ENCODE measurements at regions not wholly inside any gene's neighbourhood (a gene's known extent, or its start where the extent isn't known, plus 50 kb on each side); places are given as distances from the start of the nearest gene placed in this dataset.

DNA sequence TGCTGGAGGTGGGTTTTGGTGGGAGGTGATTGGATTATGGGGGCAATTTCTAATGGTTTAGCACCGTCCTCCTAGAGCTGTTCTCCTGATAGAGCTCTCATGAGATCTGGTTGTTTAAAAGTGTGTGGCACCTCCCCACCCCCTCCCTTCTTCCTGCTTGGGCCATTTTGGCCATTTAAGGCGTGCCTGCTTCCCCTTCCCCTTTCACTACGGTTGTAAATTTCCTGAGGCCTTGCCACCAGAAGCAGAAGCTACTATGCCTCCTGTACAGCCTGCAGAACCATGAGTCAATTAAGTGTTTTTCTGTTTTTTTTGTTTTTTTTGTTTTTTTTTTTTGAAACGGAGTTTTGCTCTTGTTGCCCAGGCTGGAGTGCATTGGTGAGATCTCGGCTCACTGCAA, 335.7 kb upstream of the HS6ST1 start:
- peaks cover 6% of the 10 kb centered on the region; the same call in 1 of the 2 replicates for H3K4me1 ChIP-seq (ENCODE audit: low read length)
- no peak overlapping the region for H2AFZ ChIP-seq (ENCODE audit: low read length)
- no peaks in the 10 kb centered on the region for H3K36me3 ChIP-seq (ENCODE audit: insufficient read depth, low read length)
- no peak overlapping the region for H3K27ac ChIP-seq (ENCODE audit: low read length)
- no peak overlapping the region for H3K4me3 ChIP-seq (ENCODE audit: low read length)
- no peaks in the 10 kb centered on the region for H3K9me2 ChIP-seq (replicated peaks; ENCODE audit: insufficient read depth, low read length)
- H3K79me2 ChIP-seq (ENCODE audit: low read length) = no peaks in the 10 kb centered on the region
- no peaks in the 10 kb centered on the region for H3K27me3 ChIP-seq (ENCODE audit: low read length)
- H3K9ac ChIP-seq (ENCODE audit: low read length) = no peak overlapping the region
- no peak overlapping the region for H3K4me2 ChIP-seq (ENCODE audit: low read depth, low read length, poor library complexity, severe bottlenecking)
- H3K9me3 ChIP-seq (ENCODE audit: low read length) = no peaks in the 10 kb centered on the region
- H4K20me1 ChIP-seq (ENCODE audit: insufficient read depth, low read depth, low read length) = no peaks in the 10 kb centered on the region
- peak; percentile 69 for DNase-seq

DNA sequence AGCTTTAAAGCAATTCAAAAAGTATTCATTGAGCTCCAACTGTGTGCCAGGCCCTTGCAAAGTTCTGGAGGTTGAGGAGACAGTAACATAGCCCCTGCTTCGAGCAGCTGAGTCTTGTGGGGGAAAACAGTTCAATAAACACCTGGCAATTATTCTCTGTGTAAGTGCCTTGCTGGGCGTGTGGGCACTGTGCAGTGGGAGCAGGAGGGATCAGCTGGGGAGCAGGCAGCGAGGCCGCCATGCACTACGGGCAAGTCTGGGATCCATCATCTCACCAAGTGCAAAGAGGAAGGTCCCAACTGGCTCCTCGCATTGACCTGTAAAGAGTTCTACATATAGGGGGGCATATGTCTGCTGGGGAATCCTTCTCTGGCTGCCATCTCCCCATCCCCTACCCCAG, 342.2 kb upstream of the HS6ST1 start:
- Histone ChIP-seq H3K27me3 (ENCODE audit: low read length) (no peaks in the 10 kb centered on the region), H3K36me3 (ENCODE audit: insufficient read depth, low read length) (no peaks in the 10 kb centered on the region), H3K79me2 (ENCODE audit: low read length) (no peaks in the 10 kb centered on the region), H3K4me1 (ENCODE audit: low read length) (no peaks in the 10 kb centered on the region), H4K20me1 (ENCODE audit: insufficient read depth, low read depth, low read length) (no peaks in the 10 kb centered on the region), H3K9me3 (ENCODE audit: low read length) (no peaks in the 10 kb centered on the region), H3K4me2 (ENCODE audit: low read depth, low read length, poor library complexity, severe bottlenecking) (no peak overlapping the region), H2AFZ (ENCODE audit: low read length) (no peak overlapping the region), H3K4me3 (ENCODE audit: low read length) (no peak overlapping the region), H3K9me2 (replicated peaks; ENCODE audit: insufficient read depth, low read length) (no peaks in the 10 kb centered on the region), H3K9ac (ENCODE audit: low read length) (no peak overlapping the region), H3K27ac (ENCODE audit: low read length) (no peak overlapping the region)
- no peak for DNase-seq

DNA sequence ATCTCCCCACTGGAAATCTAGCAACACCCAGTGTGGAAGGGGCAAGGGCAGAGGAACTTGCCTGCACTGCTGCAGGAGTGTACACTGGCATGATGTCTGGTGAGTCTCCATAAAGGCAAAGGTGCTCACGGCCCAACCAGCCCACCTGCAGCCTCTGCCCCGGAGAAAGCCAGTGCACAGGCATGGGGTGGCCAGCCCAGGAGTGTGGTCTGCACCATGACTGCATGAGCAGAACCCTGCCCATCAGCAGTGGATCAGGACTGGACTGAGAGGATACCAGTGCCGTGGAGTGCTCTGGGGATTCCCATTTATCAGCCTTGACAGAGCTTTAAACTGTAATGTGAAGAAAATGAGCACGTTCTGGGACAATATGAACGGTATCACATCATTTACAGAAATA, 342.6 kb upstream of the HS6ST1 start:
- Histone ChIP-seq H4K20me1 (ENCODE audit: insufficient read depth, low read depth, low read length) (no peaks in the 10 kb centered on the region), H3K36me3 (ENCODE audit: insufficient read depth, low read length) (no peaks in the 10 kb centered on the region), H3K27ac (ENCODE audit: low read length) (no peak overlapping the region), H3K9me2 (replicated peaks; ENCODE audit: insufficient read depth, low read length) (no peaks in the 10 kb centered on the region), H3K9ac (ENCODE audit: low read length) (no peak overlapping the region), H3K4me2 (ENCODE audit: low read depth, low read length, poor library complexity, severe bottlenecking) (no peak overlapping the region), H3K4me1 (ENCODE audit: low read length) (no peaks in the 10 kb centered on the region), H3K9me3 (ENCODE audit: low read length) (no peaks in the 10 kb centered on the region), H3K4me3 (ENCODE audit: low read length) (no peak overlapping the region), H2AFZ (ENCODE audit: low read length) (no peak overlapping the region), H3K79me2 (ENCODE audit: low read length) (no peaks in the 10 kb centered on the region), H3K27me3 (ENCODE audit: low read length) (no peaks in the 10 kb centered on the region)
- DNase-seq = no peak

DNA sequence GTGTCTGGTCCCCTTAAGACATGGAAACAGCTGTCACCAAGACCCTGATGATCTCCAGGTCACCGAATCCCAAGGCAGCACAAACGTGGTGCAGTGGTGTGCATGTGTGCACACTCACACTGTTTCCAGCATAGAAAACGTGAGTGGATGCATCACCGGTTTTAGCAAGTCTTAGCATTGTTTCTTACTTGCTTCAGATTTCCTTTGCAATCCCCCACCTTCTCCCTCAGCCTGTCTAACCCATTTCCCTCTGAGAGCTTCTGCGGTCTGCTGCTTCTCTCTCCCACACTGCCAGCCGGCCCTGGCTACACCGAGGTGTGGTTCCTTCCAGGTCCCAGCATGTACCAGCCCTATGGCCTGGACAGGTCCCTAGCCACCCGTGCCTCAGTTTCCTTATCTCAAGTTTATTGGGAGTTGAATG, 343.4 kb upstream of the HS6ST1 start:
- Histone ChIP-seq H3K4me3 (ENCODE audit: low read length) (no peak overlapping the region), H3K36me3 (ENCODE audit: insufficient read depth, low read length) (no peaks in the 10 kb centered on the region), H3K79me2 (ENCODE audit: low read length) (no peaks in the 10 kb centered on the region), H3K27me3 (ENCODE audit: low read length) (no peaks in the 10 kb centered on the region), H3K4me1 (ENCODE audit: low read length) (no peaks in the 10 kb centered on the region), H4K20me1 (ENCODE audit: insufficient read depth, low read depth, low read length) (no peaks in the 10 kb centered on the region), H3K9ac (ENCODE audit: low read length) (no peak overlapping the region), H3K27ac (ENCODE audit: low read length) (no peak overlapping the region), H2AFZ (ENCODE audit: low read length) (no peak overlapping the region), H3K9me2 (replicated peaks; ENCODE audit: insufficient read depth, low read length) (no peaks in the 10 kb centered on the region), H3K9me3 (ENCODE audit: low read length) (no peaks in the 10 kb centered on the region), H3K4me2 (ENCODE audit: low read depth, low read length, poor library complexity, severe bottlenecking) (no peak overlapping the region)
- no peak for DNase-seq

DNA sequence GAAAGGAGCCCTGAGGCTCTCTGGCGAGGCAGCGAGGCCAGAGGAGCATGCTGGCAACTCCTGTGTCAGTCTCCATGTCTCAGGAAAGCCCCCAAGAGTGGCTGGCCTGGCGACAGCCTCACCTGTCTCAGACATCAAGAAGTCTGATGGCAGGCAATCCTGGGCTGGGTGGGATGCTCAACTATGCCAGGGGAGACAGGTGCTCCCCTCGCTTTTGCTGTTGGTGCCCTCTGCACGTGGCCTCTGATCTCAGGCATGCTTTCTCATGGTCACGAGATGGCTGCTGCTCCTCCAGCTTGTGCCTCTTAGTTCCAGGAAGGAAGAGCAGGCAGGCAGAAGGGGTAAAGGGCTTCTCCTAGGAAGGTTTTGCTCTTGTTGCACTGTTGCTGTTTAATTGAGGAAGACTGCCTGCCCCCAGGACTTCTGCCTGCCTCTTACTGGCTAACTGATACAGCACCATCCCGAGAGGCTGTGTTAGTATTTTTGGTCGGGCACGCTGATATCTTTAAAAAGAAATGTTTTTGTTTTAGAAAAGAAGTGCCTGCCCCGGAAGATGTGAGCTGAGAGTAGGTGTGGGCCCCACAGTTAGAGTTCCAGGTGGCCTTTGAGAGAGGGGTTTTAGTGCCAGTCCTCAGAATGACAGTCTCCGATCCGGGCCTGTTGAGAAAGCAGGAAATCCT, 344.8 kb upstream of the HS6ST1 start:
- H3K79me2 ChIP-seq (ENCODE audit: low read length) = no peaks in the 10 kb centered on the region
- H3K9me2 ChIP-seq (replicated peaks; ENCODE audit: insufficient read depth, low read length) = no peaks in the 10 kb centered on the region
- H3K4me1 ChIP-seq (ENCODE audit: low read length) = no peaks in the 10 kb centered on the region
- no peak overlapping the region for H3K27ac ChIP-seq (ENCODE audit: low read length)
- no peak overlapping the region for H2AFZ ChIP-seq (ENCODE audit: low read length)
- no peak overlapping the region for H3K4me3 ChIP-seq (ENCODE audit: low read length)
- no peak overlapping the region for H3K4me2 ChIP-seq (ENCODE audit: low read depth, low read length, poor library complexity, severe bottlenecking)
- H3K36me3 ChIP-seq (ENCODE audit: insufficient read depth, low read length) = no peaks in the 10 kb centered on the region
- DNase-seq = no peak
- H4K20me1 ChIP-seq (ENCODE audit: insufficient read depth, low read depth, low read length) = no peaks in the 10 kb centered on the region
- H3K9ac ChIP-seq (ENCODE audit: low read length) = no peak overlapping the region
- H3K9me3 ChIP-seq (ENCODE audit: low read length) = no peaks in the 10 kb centered on the region
- no peaks in the 10 kb centered on the region for H3K27me3 ChIP-seq (ENCODE audit: low read length)

DNA sequence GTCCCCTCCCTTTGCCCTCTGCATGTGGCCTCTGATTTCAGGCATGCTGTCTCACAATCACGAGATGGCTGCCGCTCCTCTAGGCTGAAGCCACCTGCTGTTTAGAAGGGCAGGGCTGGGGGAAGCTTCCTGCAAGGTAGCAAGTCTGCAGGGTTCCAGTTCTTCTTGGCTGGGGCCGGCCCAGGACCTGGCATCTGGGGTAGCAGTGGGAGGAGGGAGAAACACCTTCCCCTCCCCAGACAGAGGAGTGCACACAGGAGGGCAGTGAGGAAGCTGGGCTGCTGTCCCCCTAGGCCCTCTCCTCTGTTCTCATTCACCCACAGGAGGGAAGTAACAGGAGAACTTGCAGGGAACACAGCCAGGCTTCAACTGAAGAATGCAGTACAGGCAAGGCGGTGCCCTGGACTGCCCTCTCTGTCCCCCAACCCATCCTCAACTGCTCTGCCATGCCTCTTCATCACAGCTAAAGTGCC, 345.9 kb upstream of the HS6ST1 start:
- Histone ChIP-seq H3K9ac (ENCODE audit: low read length) (no peak overlapping the region), H3K4me1 (ENCODE audit: low read length) (no peaks in the 10 kb centered on the region), H3K27ac (ENCODE audit: low read length) (no peak overlapping the region), H3K4me3 (ENCODE audit: low read length) (no peak overlapping the region), H2AFZ (ENCODE audit: low read length) (no peak overlapping the region), H3K79me2 (ENCODE audit: low read length) (no peaks in the 10 kb centered on the region), H4K20me1 (ENCODE audit: insufficient read depth, low read depth, low read length) (no peaks in the 10 kb centered on the region), H3K4me2 (ENCODE audit: low read depth, low read length, poor library complexity, severe bottlenecking) (no peak overlapping the region), H3K27me3 (ENCODE audit: low read length) (no peaks in the 10 kb centered on the region), H3K9me3 (ENCODE audit: low read length) (no peaks in the 10 kb centered on the region), H3K9me2 (replicated peaks; ENCODE audit: insufficient read depth, low read length) (no peaks in the 10 kb centered on the region), H3K36me3 (ENCODE audit: insufficient read depth, low read length) (no peaks in the 10 kb centered on the region)
- no peak for DNase-seq

DNA sequence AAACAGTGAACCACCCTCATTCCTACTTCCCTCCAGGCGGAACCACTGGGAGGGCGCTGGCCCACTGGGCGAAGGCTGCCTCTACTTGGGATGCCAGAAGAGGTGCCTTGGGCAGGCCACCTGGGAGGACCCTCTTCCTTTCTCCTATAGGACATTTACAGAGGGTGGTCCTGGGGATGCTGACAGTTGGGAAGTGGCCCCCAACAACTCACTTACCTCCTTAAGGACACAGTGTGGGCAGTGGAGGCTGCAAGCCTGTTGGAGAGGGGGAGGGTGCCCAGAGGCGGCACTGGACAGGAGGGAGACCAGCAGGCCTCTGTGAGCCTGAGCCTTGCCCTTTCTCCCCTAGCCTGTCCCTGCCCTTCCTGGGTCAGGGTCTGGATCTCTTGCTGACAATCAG, 346.4 kb upstream of the HS6ST1 start:
- Histone ChIP-seq H3K4me3 (ENCODE audit: low read length) (no peak overlapping the region), H3K4me2 (ENCODE audit: low read depth, low read length, poor library complexity, severe bottlenecking) (no peak overlapping the region), H3K9me3 (ENCODE audit: low read length) (no peaks in the 10 kb centered on the region), H3K79me2 (ENCODE audit: low read length) (no peaks in the 10 kb centered on the region), H2AFZ (ENCODE audit: low read length) (no peak overlapping the region), H3K9me2 (replicated peaks; ENCODE audit: insufficient read depth, low read length) (no peaks in the 10 kb centered on the region), H3K4me1 (ENCODE audit: low read length) (no peaks in the 10 kb centered on the region), H3K27me3 (ENCODE audit: low read length) (no peaks in the 10 kb centered on the region), H3K36me3 (ENCODE audit: insufficient read depth, low read length) (no peaks in the 10 kb centered on the region), H4K20me1 (ENCODE audit: insufficient read depth, low read depth, low read length) (no peaks in the 10 kb centered on the region), H3K27ac (ENCODE audit: low read length) (no peak overlapping the region), H3K9ac (ENCODE audit: low read length) (no peak overlapping the region)
- no peak for DNase-seq

DNA sequence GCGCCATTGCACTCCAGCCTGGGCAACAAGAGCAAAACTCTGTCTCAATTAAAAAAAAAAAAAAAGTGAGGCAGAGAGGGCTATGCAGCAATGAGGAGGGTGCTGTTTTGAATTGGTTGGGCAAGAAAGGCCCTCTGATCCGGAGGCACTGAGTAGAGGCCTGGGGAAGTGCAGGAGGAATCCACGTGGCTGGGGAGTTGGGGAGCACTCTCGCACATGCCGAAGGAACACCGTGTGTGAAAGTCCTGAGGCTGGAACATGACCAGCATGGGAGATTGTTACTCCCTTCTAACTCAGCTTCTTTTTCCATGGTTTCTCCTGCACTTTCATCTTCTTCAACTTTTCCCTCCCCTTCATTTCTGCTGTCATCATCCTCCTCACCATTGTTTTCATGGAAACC, 347.9 kb upstream of the HS6ST1 start:
- H3K4me1 ChIP-seq (ENCODE audit: low read length) = no peaks in the 10 kb centered on the region
- H4K20me1 ChIP-seq (ENCODE audit: insufficient read depth, low read depth, low read length) = no peaks in the 10 kb centered on the region
- H3K9ac ChIP-seq (ENCODE audit: low read length) = no peak overlapping the region
- H2AFZ ChIP-seq (ENCODE audit: low read length) = no peak overlapping the region
- no peaks in the 10 kb centered on the region for H3K9me2 ChIP-seq (replicated peaks; ENCODE audit: insufficient read depth, low read length)
- H3K27me3 ChIP-seq (ENCODE audit: low read length) = no peaks in the 10 kb centered on the region
- H3K9me3 ChIP-seq (ENCODE audit: low read length) = no peaks in the 10 kb centered on the region
- H3K4me2 ChIP-seq (ENCODE audit: low read depth, low read length, poor library complexity, severe bottlenecking) = no peak overlapping the region
- H3K36me3 ChIP-seq (ENCODE audit: insufficient read depth, low read length) = no peaks in the 10 kb centered on the region
- H3K79me2 ChIP-seq (ENCODE audit: low read length) = no peaks in the 10 kb centered on the region
- no peak for DNase-seq
- H3K4me3 ChIP-seq (ENCODE audit: low read length) = no peak overlapping the region
- no peak overlapping the region for H3K27ac ChIP-seq (ENCODE audit: low read length)
